Panc1 (cell line): ENCODE measurements at regions not wholly inside any gene's neighbourhood (a gene's known extent, or its start where the extent isn't known, plus 50 kb on each side); places are given as distances from the start of the nearest gene placed in this dataset.

Experiments used
- CTCF ChIP-seq: fragments of 450-650 bp; IDR thresholded peaks from 2 replicates; pipeline ENCODE4 v1.5.1; 2017; ENCODE audit warnings: mild to moderate bottlenecking
- POLR2AphosphoS5 ChIP-seq: IDR thresholded peaks from 2 replicates; pipeline ENCODE4 v1.6.1; 2012; ENCODE audit warnings: mild to moderate bottlenecking, low read depth, low read length, moderate library complexity
- REST ChIP-seq, 2 experiments: IDR thresholded peaks; 2 replicates each; pipeline ENCODE4 v1.6.1; 2011 to 2012; ENCODE audit warnings: low read depth in 2 of 2, control low read depth in 1 of 2, low read length in 1 of 2, mild to moderate bottlenecking in 1 of 2, moderate library complexity in 1 of 2; ENCODE audit not compliant: insufficient read depth in 1 of 2
- SIN3A ChIP-seq: IDR thresholded peaks from 2 replicates; pipeline ENCODE4 v1.6.1; 2012; ENCODE audit warnings: low read depth, mild to moderate bottlenecking, low read length, moderate library complexity, borderline replicate concordance; ENCODE audit not compliant: insufficient read depth
- TCF7L2 ChIP-seq: IDR thresholded peaks from 2 replicates; pipeline ENCODE4 v1.6.1; 2011; ENCODE audit warnings: mild to moderate bottlenecking, low read depth, low read length, inconsistent platforms

GRCh38 chr4:59258002-59258401, 1942.1 kb upstream of the ADGRL3 start:
- no peak for TF ChIP-seq CTCF
- no peak for TF ChIP-seq TCF7L2
- TF ChIP-seq POLR2AphosphoS5, result no peak
- TF ChIP-seq SIN3A, result no peak
- no peak for TF ChIP-seq REST (IDR thresholded peaks at IDR 0.05; ENCODE audit: insufficient read depth in 1 of 2, low read depth in 2 of 2, low read length in 1 of 2)
